Neural cell (in vitro differentiated cells): ENCODE measurements at regions not wholly inside any gene's neighbourhood (a gene's known extent, or its start where the extent isn't known, plus 50 kb on each side); places are given as distances from the start of the nearest gene placed in this dataset.

ENCODE experiments used
- EP300 ChIP-seq: fragments of 450-650 bp; conservative IDR thresholded peaks from 2 replicates; pipeline ENCODE4 v1.6.1; 2014; ENCODE audit warnings: antibody characterized with exemption, mild to moderate bottlenecking, moderate library complexity; ENCODE audit not compliant: poor library complexity, severe bottlenecking
- EZH2 ChIP-seq: fragments of 200-600, 300-800 bp; shearing (Covaris generic), sonication (generic); IDR thresholded peaks from 2 replicates; pipeline ENCODE4 v1.6.1; 2014; ENCODE audit warnings: antibody characterized with exemption, low read length, borderline replicate concordance, mild to moderate bottlenecking; ENCODE audit not compliant: insufficient read depth, poor library complexity, severe bottlenecking
- POLR2AphosphoS5 ChIP-seq: IDR thresholded peaks from 2 replicates; pipeline ENCODE4 v1.6.1; 2012
- SMC3 ChIP-seq: fragments of 450-650 bp; conservative IDR thresholded peaks from 2 replicates; pipeline ENCODE4 v1.6.1; 2014; ENCODE audit warnings: antibody characterized with exemption, mild to moderate bottlenecking, moderate library complexity; ENCODE audit not compliant: poor library complexity
- TAF1 ChIP-seq: IDR thresholded peaks from 2 replicates; pipeline ENCODE4 v1.6.1; 2012; ENCODE audit warnings: low read depth
- TF ChIP-seq, protein P1 (sequence below): fragments of 450-650 bp; IDR thresholded peaks from 2 replicates; pipeline ENCODE4 v1.5.1; 2014; ENCODE audit warnings: antibody characterized with exemption, mild to moderate bottlenecking, moderate library complexity; ENCODE audit not compliant: poor library complexity, severe bottlenecking
- TF ChIP-seq, protein P2 (sequence below): IDR thresholded peaks from 2 replicates; pipeline ENCODE4 v1.6.1; 2012; ENCODE audit warnings: borderline replicate concordance

DNA sequence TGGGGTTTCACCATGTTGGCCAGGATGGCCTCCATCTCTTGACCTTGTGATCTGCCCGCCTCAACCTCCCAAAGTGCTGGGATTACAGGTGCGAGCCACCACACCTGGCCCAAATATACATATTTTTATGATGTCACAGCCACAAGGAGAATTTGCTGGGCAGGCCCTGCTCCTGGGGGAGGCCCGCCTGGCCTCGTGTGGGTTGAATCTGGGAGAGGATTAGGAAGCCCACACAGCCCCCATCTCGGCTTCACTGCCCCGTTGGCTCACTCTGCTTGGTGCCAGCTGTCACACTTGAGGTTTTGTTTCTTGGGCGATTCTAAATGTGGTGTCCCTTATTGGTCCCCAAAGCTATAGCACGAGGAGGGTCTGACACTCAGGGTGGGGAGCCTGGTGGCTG is 335.7 kb upstream of the AJAP1 start:
- TF ChIP-seq, protein P1, sequence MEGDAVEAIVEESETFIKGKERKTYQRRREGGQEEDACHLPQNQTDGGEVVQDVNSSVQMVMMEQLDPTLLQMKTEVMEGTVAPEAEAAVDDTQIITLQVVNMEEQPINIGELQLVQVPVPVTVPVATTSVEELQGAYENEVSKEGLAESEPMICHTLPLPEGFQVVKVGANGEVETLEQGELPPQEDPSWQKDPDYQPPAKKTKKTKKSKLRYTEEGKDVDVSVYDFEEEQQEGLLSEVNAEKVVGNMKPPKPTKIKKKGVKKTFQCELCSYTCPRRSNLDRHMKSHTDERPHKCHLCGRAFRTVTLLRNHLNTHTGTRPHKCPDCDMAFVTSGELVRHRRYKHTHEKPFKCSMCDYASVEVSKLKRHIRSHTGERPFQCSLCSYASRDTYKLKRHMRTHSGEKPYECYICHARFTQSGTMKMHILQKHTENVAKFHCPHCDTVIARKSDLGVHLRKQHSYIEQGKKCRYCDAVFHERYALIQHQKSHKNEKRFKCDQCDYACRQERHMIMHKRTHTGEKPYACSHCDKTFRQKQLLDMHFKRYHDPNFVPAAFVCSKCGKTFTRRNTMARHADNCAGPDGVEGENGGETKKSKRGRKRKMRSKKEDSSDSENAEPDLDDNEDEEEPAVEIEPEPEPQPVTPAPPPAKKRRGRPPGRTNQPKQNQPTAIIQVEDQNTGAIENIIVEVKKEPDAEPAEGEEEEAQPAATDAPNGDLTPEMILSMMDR: no peak
- no peak for TF ChIP-seq SMC3
- no peak for TF ChIP-seq EZH2
- no peak for TF ChIP-seq TAF1
- no peak for TF ChIP-seq EP300
- TF ChIP-seq POLR2AphosphoS5: no peak
- TF ChIP-seq, protein P2, sequence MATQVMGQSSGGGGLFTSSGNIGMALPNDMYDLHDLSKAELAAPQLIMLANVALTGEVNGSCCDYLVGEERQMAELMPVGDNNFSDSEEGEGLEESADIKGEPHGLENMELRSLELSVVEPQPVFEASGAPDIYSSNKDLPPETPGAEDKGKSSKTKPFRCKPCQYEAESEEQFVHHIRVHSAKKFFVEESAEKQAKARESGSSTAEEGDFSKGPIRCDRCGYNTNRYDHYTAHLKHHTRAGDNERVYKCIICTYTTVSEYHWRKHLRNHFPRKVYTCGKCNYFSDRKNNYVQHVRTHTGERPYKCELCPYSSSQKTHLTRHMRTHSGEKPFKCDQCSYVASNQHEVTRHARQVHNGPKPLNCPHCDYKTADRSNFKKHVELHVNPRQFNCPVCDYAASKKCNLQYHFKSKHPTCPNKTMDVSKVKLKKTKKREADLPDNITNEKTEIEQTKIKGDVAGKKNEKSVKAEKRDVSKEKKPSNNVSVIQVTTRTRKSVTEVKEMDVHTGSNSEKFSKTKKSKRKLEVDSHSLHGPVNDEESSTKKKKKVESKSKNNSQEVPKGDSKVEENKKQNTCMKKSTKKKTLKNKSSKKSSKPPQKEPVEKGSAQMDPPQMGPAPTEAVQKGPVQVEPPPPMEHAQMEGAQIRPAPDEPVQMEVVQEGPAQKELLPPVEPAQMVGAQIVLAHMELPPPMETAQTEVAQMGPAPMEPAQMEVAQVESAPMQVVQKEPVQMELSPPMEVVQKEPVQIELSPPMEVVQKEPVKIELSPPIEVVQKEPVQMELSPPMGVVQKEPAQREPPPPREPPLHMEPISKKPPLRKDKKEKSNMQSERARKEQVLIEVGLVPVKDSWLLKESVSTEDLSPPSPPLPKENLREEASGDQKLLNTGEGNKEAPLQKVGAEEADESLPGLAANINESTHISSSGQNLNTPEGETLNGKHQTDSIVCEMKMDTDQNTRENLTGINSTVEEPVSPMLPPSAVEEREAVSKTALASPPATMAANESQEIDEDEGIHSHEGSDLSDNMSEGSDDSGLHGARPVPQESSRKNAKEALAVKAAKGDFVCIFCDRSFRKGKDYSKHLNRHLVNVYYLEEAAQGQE: no peak
